ENCODE measurements at regions not wholly inside any gene's neighbourhood (a gene's known extent, or its start where the extent isn't known, plus 50 kb on each side); places are given as distances from the start of the nearest gene placed in this dataset.

- no peak for TF ChIP-seq CTCF (IDR thresholded peaks at IDR 0.05; ENCODE audit: low read depth, low read length, poor library complexity, severe bottlenecking)
- TF ChIP-seq EZH2phosphoT487 (IDR thresholded peaks at IDR 0.05; ENCODE audit: borderline replicate concordance, low read length), result no peak
Observed at GRCh38 chr13:67645874-67646467, 415.8 kb upstream of the PCDH9 start.

Data from DOHH2 (cell line).